Ovary (tissue), 7 donors: ENCODE measurements at regions not wholly inside any gene's neighbourhood (a gene's known extent, or its start where the extent isn't known, plus 50 kb on each side); places are given as distances from the start of the nearest gene placed in this dataset.

Experiments used
- DNase-seq, 5 donors: peaks; one replicate each; pipeline ENCODE4 v3.0.0-alpha.2; 2019 to 2020
- H3K27ac ChIP-seq, 2 donors: fragments of 200-600 bp; one replicate each; pipeline versions ENCODE4 v1.5.1 to v1.8.0; 2019 to 2022
- H3K27me3 ChIP-seq: fragments of 200-600 bp; one replicate; pipeline ENCODE4 v1.8.0; 2022
- H3K36me3 ChIP-seq: fragments of 200-600 bp; sonication (generic); one replicate; pipeline ENCODE4 v1.5.1; 2019
- H3K4me1 ChIP-seq: one replicate; pipeline ENCODE4 v1.8.1; 2013; ENCODE audit warnings: mild to moderate bottlenecking, moderate library complexity; ENCODE audit not compliant: insufficient read depth
- H3K4me3 ChIP-seq: fragments of 200-600 bp; sonication (generic); one replicate; pipeline ENCODE4 v1.5.1; 2017
- H3K9me3 ChIP-seq, 2 donors: fragments of 200-600 bp in 1 of 2; sonication (generic) in 1 of 2; one replicate each; pipeline versions ENCODE4 v1.5.1 to v1.8.1; 2013 to 2019; ENCODE audit warnings: mild to moderate bottlenecking in 1 of 2, moderate library complexity in 1 of 2
- EP300 ChIP-seq: sonication (generic); formaldehyde crosslinking; IDR thresholded peaks from one replicate; pipeline ENCODE4 v1.6.1; 2017; ENCODE audit warnings: antibody characterized with exemption
- POLR2A ChIP-seq: fragments of 450-650 bp; IDR thresholded peaks from one replicate; pipeline ENCODE4 v1.6.1; 2017; ENCODE audit warnings: antibody characterized with exemption, mild to moderate bottlenecking, moderate library complexity
- WGBS, 3 donors: extraction: QIAGEN DNeasy Blood & Tissue Kit in 1 of 3; methylation state at CpG; one replicate each; pipeline versions ENCODE4 v1.1.5 to v1.1.7; 2013 to 2017; 5-methylcytosine and 5-hydroxymethylcytosine counted together
- intact Hi-C, 4 donors: fragments of 100-400 bp; cut with DNase I; formaldehyde crosslinking; loops; one replicate each; pipeline versions ENCODE4 v1.11.0 to v1.15.1; 2022 to 2023
- TF ChIP-seq, protein P1 (sequence below), 3 donors: fragments of 450-650 bp in 2 of 3; fragments of 200-600 bp in 1 of 3; IDR thresholded peaks; one replicate each; pipeline versions ENCODE4 v1.5.1 to v1.8.0; 2016 to 2022; ENCODE audit warnings: antibody characterized with exemption in 3 of 3, mild to moderate bottlenecking in 1 of 3
- donor health status: DM: no; HTN: no; CAD: no; lungs with moderate emphysema.
- donor health status: DM: no; HTN: no; CAD: no.
- donor health status: Bipolar disorder and iron deficiency.
- donor health status: DM: no; HTN: no; CAD: no.
- donor health status: DM: yes; HTN: yes; CAD: no.

DNA sequence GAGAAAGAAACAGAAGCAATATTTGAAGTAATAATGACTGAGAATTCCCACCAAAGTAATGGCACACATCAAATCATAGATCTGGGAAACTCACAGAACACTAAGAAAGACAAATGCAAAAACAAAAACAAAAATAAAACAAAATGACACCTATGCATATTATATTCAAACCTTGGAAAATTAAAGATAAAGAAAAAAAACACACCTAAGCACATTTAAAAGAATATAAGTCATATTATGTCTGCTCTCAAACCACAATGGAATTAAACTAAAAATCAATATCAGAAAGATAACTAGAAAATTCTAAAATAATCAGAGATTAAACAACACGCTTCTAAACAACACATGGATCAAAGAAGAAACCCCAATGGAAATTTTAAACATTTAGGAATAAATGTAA lies 59.7 kb upstream of the GALNT5 start:
- Histone ChIP-seq H3K36me3 (no peaks in the 10 kb centered on the region), H3K27me3 (no peaks in the 10 kb centered on the region), H3K4me1 (no peaks in the 10 kb centered on the region), H3K4me3 (no peak overlapping the region), H3K27ac (no peak overlapping the region), H3K9me3 (no peaks in the 10 kb centered on the region)
- no peak for TF ChIP-seq EP300
- intact Hi-C loops, result loop anchor here in 1 of 4 donors (10.0 kb wide), 1 partner anchor 1823 kb away; no protein-coding TSS in a partner anchor
- WGBS, 3 donors, result 71 to 72% (median 72%) methylated on average over 1 of the region's 1 CpG
- no peak for DNase-seq

DNA sequence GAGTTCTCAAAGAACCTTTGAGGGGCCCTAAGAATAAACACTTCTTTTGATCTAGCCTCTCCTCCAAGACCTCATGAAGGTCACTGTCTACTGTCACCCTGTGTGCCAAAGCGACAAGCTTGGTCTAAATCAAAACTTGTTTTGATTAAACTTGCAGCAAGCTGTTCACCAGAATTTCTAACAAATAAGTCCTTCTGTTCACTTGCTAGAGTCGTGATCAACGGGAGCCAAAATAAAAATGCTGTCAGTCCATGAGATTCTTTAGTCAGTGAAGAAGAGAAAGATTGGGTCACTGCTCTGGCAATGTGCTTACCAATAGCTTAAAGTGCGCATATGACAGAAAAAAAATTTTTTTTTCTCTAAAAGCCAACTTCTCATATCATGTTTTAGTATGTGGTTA lies 53.9 kb upstream of the GALNT5 start:
- WGBS, 3 donors, result 82 to 93% (median 86%) methylated on average over 4 of the region's 4 CpGs
- Histone ChIP-seq H3K9me3 (no peaks in the 10 kb centered on the region), H3K4me1 (no peaks in the 10 kb centered on the region), H3K4me3 (no peak overlapping the region), H3K36me3 (no peaks in the 10 kb centered on the region), H3K27ac (no peak overlapping the region), H3K27me3 (no peaks in the 10 kb centered on the region)
- TF ChIP-seq EP300 (no peak), POLR2A (no peak)
- TF ChIP-seq, protein P1, sequence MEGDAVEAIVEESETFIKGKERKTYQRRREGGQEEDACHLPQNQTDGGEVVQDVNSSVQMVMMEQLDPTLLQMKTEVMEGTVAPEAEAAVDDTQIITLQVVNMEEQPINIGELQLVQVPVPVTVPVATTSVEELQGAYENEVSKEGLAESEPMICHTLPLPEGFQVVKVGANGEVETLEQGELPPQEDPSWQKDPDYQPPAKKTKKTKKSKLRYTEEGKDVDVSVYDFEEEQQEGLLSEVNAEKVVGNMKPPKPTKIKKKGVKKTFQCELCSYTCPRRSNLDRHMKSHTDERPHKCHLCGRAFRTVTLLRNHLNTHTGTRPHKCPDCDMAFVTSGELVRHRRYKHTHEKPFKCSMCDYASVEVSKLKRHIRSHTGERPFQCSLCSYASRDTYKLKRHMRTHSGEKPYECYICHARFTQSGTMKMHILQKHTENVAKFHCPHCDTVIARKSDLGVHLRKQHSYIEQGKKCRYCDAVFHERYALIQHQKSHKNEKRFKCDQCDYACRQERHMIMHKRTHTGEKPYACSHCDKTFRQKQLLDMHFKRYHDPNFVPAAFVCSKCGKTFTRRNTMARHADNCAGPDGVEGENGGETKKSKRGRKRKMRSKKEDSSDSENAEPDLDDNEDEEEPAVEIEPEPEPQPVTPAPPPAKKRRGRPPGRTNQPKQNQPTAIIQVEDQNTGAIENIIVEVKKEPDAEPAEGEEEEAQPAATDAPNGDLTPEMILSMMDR (IDR thresholded peaks at IDR 0.05), result no peak
- intact Hi-C loops, result no loop called here
- DNase-seq, result no peak

DNA sequence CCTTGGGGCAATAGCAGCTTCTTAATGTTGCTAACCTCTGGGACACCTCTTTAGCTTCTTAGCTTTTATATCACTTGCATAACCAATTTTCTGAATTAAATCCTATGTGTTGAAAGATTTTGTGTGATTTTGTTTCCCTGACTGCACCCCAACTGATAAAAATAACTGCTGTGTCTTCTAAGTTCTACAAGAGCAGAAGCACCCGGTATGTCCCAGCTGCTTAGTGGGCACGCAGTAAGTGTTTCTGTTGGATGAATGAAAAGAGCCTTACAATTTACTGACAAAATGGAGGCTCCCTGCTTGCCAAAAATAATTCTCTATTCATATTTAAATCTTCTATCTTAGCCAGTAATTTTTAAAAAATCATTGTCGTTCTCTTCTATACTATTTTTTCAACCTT lies 53.1 kb upstream of the GALNT5 start:
- intact Hi-C loops, result no loop called here
- no peaks in the 10 kb centered on the region for H3K36me3 ChIP-seq
- TF ChIP-seq, protein P1 (IDR thresholded peaks at IDR 0.05), result no peak
- TF ChIP-seq EP300 (no peak), POLR2A (no peak)
- H3K9me3 ChIP-seq, result no peaks in the 10 kb centered on the region
- DNase-seq, result no peak
- no peaks in the 10 kb centered on the region for H3K27me3 ChIP-seq
- H3K4me1 ChIP-seq, result no peaks in the 10 kb centered on the region
- H3K4me3 ChIP-seq, result no peak overlapping the region
- WGBS, 3 donors, result 85 to 94% (median 92%) methylated on average over 3 of the region's 3 CpGs
- H3K27ac ChIP-seq, result no peak overlapping the region

DNA sequence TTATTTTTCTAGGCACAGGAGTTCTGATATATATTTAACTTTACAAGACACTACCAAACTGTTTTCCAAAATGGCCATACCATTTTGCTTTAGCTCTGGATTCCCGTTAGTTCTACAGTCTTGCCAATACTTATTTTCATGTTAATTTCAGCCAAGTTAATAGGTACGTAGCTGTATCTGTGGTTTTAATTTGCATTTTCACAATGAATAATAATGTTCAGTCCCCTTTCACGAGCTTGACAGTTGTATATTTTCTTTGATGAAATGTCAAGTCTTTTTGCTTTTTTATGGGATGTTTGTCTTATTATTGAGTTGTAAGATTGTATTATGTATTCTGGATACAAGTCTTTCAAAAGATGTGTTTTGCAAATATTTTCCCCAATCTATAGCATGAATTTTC lies 50.6 kb upstream of the GALNT5 start:
- Histone ChIP-seq H3K36me3 (no peaks in the 10 kb centered on the region), H3K27me3 (no peaks in the 10 kb centered on the region), H3K9me3 (no peaks in the 10 kb centered on the region), H3K4me1 (no peaks in the 10 kb centered on the region), H3K4me3 (no peak overlapping the region), H3K27ac (no peak overlapping the region)
- DNase-seq, result no peak
- 61 to 70% (median 67%) methylated on average over 3 of the region's 3 CpGs for WGBS, 3 donors
- intact Hi-C loops, result no loop called here
- TF ChIP-seq POLR2A, result no peak
- TF ChIP-seq, protein P1 (IDR thresholded peaks at IDR 0.05), result no peak
- TF ChIP-seq EP300, result no peak
